ENCODE measurements at regions not wholly inside any gene's neighbourhood (a gene's known extent, or its start where the extent isn't known, plus 50 kb on each side); places are given as distances from the start of the nearest gene placed in this dataset.

DNA sequence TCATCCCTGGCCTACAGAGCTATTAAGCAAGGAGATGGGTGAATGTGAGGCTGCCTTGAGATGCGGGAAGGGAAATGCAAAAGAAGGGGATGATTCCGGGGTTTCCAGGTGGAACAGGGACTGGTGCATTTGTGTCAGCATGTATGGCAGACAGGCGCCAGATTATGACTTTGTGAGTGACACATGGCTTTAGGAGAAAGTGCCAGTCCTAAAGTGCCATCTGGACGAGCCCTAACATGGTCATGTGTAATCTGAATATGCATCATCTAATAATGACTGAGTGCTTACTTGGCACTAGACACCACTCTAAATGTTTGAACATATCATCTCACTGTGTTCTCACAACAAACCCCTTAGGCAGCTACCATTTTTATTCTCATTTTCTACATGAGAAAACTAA is 195.0 kb upstream of the TSHZ2 start:
- TF ChIP-seq POLR2A (IDR thresholded peaks at IDR 0.05; ENCODE audit: low read depth, low read length) (no peak), MAZ (IDR thresholded peaks at IDR 0.05; ENCODE audit: borderline replicate concordance, low read depth, low read length) (no peak), RFX5 (IDR thresholded peaks at IDR 0.05; ENCODE audit: low read depth, low read length) (no peak), RAD21 (IDR thresholded peaks at IDR 0.05; ENCODE audit: low read length) (no peak), SMC3 (IDR thresholded peaks at IDR 0.05; ENCODE audit: low read depth, low read length) (no peak), MAFK (IDR thresholded peaks at IDR 0.05; ENCODE audit: low read depth, low read length) (no peak), CEBPB (IDR thresholded peaks at IDR 0.05; ENCODE audit: low read depth, low read length) (no peak), MXI1 (IDR thresholded peaks at IDR 0.05; ENCODE audit: borderline replicate concordance, low read depth, low read length) (no peak), NFE2L2 (IDR thresholded peaks at IDR 0.05; ENCODE audit: low read depth, low read length) (no peak), CHD1 (IDR thresholded peaks at IDR 0.05; ENCODE audit: low read depth, low read length) (no peak), FOS (IDR thresholded peaks at IDR 0.05; ENCODE audit: low read depth, low read length) (no peak), BHLHE40 (IDR thresholded peaks at IDR 0.05; ENCODE audit: low read depth, low read length) (no peak), RCOR1 (IDR thresholded peaks at IDR 0.05; ENCODE audit: insufficient replicate concordance, low read length) (no peak)
- TF ChIP-seq, protein P1, sequence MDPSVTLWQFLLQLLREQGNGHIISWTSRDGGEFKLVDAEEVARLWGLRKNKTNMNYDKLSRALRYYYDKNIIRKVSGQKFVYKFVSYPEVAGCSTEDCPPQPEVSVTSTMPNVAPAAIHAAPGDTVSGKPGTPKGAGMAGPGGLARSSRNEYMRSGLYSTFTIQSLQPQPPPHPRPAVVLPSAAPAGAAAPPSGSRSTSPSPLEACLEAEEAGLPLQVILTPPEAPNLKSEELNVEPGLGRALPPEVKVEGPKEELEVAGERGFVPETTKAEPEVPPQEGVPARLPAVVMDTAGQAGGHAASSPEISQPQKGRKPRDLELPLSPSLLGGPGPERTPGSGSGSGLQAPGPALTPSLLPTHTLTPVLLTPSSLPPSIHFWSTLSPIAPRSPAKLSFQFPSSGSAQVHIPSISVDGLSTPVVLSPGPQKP (IDR thresholded peaks at IDR 0.05; ENCODE audit: borderline replicate concordance, low read depth, low read length) = no peak
- TF ChIP-seq, protein P2, sequence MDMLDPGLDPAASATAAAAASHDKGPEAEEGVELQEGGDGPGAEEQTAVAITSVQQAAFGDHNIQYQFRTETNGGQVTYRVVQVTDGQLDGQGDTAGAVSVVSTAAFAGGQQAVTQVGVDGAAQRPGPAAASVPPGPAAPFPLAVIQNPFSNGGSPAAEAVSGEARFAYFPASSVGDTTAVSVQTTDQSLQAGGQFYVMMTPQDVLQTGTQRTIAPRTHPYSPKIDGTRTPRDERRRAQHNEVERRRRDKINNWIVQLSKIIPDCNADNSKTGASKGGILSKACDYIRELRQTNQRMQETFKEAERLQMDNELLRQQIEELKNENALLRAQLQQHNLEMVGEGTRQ (IDR thresholded peaks at IDR 0.05; ENCODE audit: low read depth, low read length) = no peak
- TF ChIP-seq, protein P3, sequence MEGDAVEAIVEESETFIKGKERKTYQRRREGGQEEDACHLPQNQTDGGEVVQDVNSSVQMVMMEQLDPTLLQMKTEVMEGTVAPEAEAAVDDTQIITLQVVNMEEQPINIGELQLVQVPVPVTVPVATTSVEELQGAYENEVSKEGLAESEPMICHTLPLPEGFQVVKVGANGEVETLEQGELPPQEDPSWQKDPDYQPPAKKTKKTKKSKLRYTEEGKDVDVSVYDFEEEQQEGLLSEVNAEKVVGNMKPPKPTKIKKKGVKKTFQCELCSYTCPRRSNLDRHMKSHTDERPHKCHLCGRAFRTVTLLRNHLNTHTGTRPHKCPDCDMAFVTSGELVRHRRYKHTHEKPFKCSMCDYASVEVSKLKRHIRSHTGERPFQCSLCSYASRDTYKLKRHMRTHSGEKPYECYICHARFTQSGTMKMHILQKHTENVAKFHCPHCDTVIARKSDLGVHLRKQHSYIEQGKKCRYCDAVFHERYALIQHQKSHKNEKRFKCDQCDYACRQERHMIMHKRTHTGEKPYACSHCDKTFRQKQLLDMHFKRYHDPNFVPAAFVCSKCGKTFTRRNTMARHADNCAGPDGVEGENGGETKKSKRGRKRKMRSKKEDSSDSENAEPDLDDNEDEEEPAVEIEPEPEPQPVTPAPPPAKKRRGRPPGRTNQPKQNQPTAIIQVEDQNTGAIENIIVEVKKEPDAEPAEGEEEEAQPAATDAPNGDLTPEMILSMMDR (conservative IDR thresholded peaks at IDR 0.05; ENCODE audit: low read depth, low read length) = no peak
- WGBS, 2 experiments (ENCODE audit: extremely low coverage in 2 of 2, insufficient read length in 1 of 2) = 92% methylated on average over 2 of the region's 4 CpGs; no CpG with 5 or more reads in 1 of the 2 experiments
- no peaks in the 10 kb centered on the region for H4K20me1 ChIP-seq (ENCODE audit: insufficient read depth, low read length)
- H4K91ac ChIP-seq (ENCODE audit: insufficient read depth, low read depth, low read length) = no peak overlapping the region
- H3K9me3 ChIP-seq (ENCODE audit: control insufficient read depth, insufficient read depth, low read length) = no peaks in the 10 kb centered on the region
- H3K27me3 ChIP-seq (ENCODE audit: control insufficient read depth, insufficient read depth, low read length) = no peaks in the 10 kb centered on the region
- no peak overlapping the region for H2BK20ac ChIP-seq (ENCODE audit: low read depth, low read length)
- no peak overlapping the region for H3K9ac ChIP-seq (ENCODE audit: low read depth, low read length)
- dilution Hi-C loops (cut with HindIII; ENCODE audit: low sequenced_read_pairs, unreplicated experiment) (no loop called here), in situ Hi-C loops (cut with MboI; ENCODE audit: low sequenced_read_pairs) (no loop called here), intact Hi-C loops (cut with micrococcal nuclease) (no loop called here)
- H3K4me3 ChIP-seq (ENCODE audit: insufficient read depth, low read depth, low read length) = no peak overlapping the region
- H2BK15ac ChIP-seq (ENCODE audit: low read depth, low read length) = no peak overlapping the region
- no peak overlapping the region for H3K4ac ChIP-seq (ENCODE audit: low read depth, low read length)
- ATAC-seq (ENCODE audit: low read depth) = no peak
- no peak overlapping the region for H2AK9ac ChIP-seq (replicated peaks; ENCODE audit: low read depth, low read length, poor library complexity)
- no peak overlapping the region for H4K8ac ChIP-seq (ENCODE audit: low read depth in 2 of 2, low read length in 2 of 2)
- H2AFZ ChIP-seq (replicated peaks; ENCODE audit: low read length, poor library complexity) = no peak overlapping the region
- no peak overlapping the region for H2BK120ac ChIP-seq (ENCODE audit: low read depth, low read length)
- no peak overlapping the region for H2BK5ac ChIP-seq (ENCODE audit: low read depth, low read length, poor library complexity, severe bottlenecking)
- H3K56ac ChIP-seq (ENCODE audit: extremely low read depth, insufficient read depth, low read length) = no peak overlapping the region
- no peaks in the 10 kb centered on the region for H3K9me1 ChIP-seq (ENCODE audit: insufficient read depth, low read length)
- no peak overlapping the region for H3K23ac ChIP-seq (ENCODE audit: low read depth, low read length)
- H3K18ac ChIP-seq (ENCODE audit: low read depth, low read length) = no peak overlapping the region
- no peaks in the 10 kb centered on the region for H3K36me3 ChIP-seq (ENCODE audit: control insufficient read depth, insufficient read depth, low read length)
- H3K4me2 ChIP-seq (ENCODE audit: low read depth, low read length) = no peak overlapping the region
- BruUV-seq (replicated peaks) = no TSS peak
- no peak overlapping the region for H3K14ac ChIP-seq (replicated peaks; ENCODE audit: low read depth, low read length)
- H3K27ac ChIP-seq (ENCODE audit: insufficient read depth, low read length) = no peak overlapping the region
- CTCF ChIA-PET = no interaction called here
- H3K79me1 ChIP-seq (ENCODE audit: low read depth in 1 of 2, low read length in 2 of 2) = no peaks in the 10 kb centered on the region
- no peaks in the 10 kb centered on the region for H3K4me1 ChIP-seq (ENCODE audit: control insufficient read depth, insufficient read depth, low read length)
- DNase-seq = no peak
- H2AK5ac ChIP-seq (ENCODE audit: low read depth, low read length) = no peak overlapping the region
- no peak overlapping the region for H4K5ac ChIP-seq (ENCODE audit: low read depth, low read length)
- POLR2A ChIA-PET (ENCODE audit: unreplicated experiment) = no interaction called here

Data from IMR-90 (cell line).